Lower leg skin (tissue), 4 donors: ENCODE measurements at regions not wholly inside any gene's neighbourhood (a gene's known extent, or its start where the extent isn't known, plus 50 kb on each side); places are given as distances from the start of the nearest gene placed in this dataset.
A peak's percentile ranks its signal among the peaks of the same experiment; 100 is the strongest.

Source experiments
- DNase-seq, 2 donors: peaks; one replicate each; pipeline ENCODE4 v3.0.0-alpha.2; 2019; ENCODE audit warnings: low spot score in 2 of 2
- H3K4me3 ChIP-seq: fragments of 200-600 bp; sonication (generic); 2 replicates; pipeline ENCODE4 v1.5.1; 2017; ENCODE audit warnings: mild to moderate bottlenecking, low read depth; ENCODE audit not compliant: poor library complexity, severe bottlenecking
- CTCF ChIP-seq, 3 donors: fragments of 450-650 bp; IDR thresholded peaks; one replicate each; pipeline ENCODE4 v1.5.1; 2016; ENCODE audit warnings: antibody characterized with exemption in 3 of 3, mild to moderate bottlenecking in 3 of 3, moderate library complexity in 2 of 3
- POLR2A ChIP-seq, 2 donors: fragments of 450-650 bp; IDR thresholded peaks; one replicate each; pipeline ENCODE4 v1.6.1; 2016 to 2017; ENCODE audit warnings: antibody characterized with exemption in 2 of 2, mild to moderate bottlenecking in 1 of 2, moderate library complexity in 1 of 2
- WGBS, 2 donors: methylation state at CpG; one replicate each; pipeline ENCODE4 v1.1.5; 2018; 5-methylcytosine and 5-hydroxymethylcytosine counted together
- intact Hi-C: fragments of 100-400 bp; cut with DNase I; formaldehyde crosslinking; loops from one replicate; pipeline ENCODE4 v1.15.0; 2023; ENCODE audit warnings: low total_unique reads

- TF ChIP-seq POLR2A (IDR thresholded peaks at IDR 0.05) (no peak), CTCF (IDR thresholded peaks at IDR 0.05) (no peak)
- H3K4me3 ChIP-seq: no peak overlapping the region
- intact Hi-C loops: no loop called here
- no peak for DNase-seq
- WGBS, 2 donors: 69 to 73% methylated on average over 3 of the region's 3 CpGs
These were observed 91.1 kb downstream of the ENC1 start for GRCh38 chr5:74549384-74549783.

- DNase-seq: no peak
- TF ChIP-seq CTCF (IDR thresholded peaks at IDR 0.05) (no peak), POLR2A (IDR thresholded peaks at IDR 0.05) (no peak)
- no peak overlapping the region for H3K4me3 ChIP-seq
- WGBS, 2 donors: 89 to 95% methylated on average over 1 of the region's 1 CpG
- intact Hi-C loops: no loop called here
These were observed 93.7 kb downstream of the ENC1 start for GRCh38 chr5:74546796-74547195.

- intact Hi-C loops: no loop called here
- no peak overlapping the region for H3K4me3 ChIP-seq
- DNase-seq: no peak
- 88 to 94% methylated on average over 2 of the region's 2 CpGs for WGBS, 2 donors
- TF ChIP-seq POLR2A (IDR thresholded peaks at IDR 0.05) (no peak), CTCF (IDR thresholded peaks at IDR 0.05) (no peak)
These were observed 95.7 kb downstream of the ENC1 start for GRCh38 chr5:74544811-74545210.

- 14% methylated on average over 14 of the region's 14 CpGs for WGBS, 2 donors
- no peak for TF ChIP-seq POLR2A (IDR thresholded peaks at IDR 0.05)
- no peak for TF ChIP-seq CTCF (IDR thresholded peaks at IDR 0.05)
- DNase-seq: peak in 1 of 2 donors; percentile 51
- intact Hi-C loops: no loop called here
- H3K4me3 ChIP-seq: no peak overlapping the region
These were observed 97.1 kb downstream of the ENC1 start for GRCh38 chr5:74543162-74543995.

GRCh38 chr5:74542482-74542881, 98.0 kb downstream of the ENC1 start:
- intact Hi-C loops: no loop called here
- WGBS, 2 donors: 77 to 79% methylated on average over 3 of the region's 3 CpGs
- TF ChIP-seq POLR2A (IDR thresholded peaks at IDR 0.05): no peak
- no peak for TF ChIP-seq CTCF (IDR thresholded peaks at IDR 0.05)
- DNase-seq: no peak
- H3K4me3 ChIP-seq: no peak overlapping the region

- H3K4me3 ChIP-seq: no peak overlapping the region
- no peak for DNase-seq
- 33 to 44% methylated on average over 1 of the region's 1 CpG for WGBS, 2 donors
- no peak for TF ChIP-seq CTCF (IDR thresholded peaks at IDR 0.05)
- TF ChIP-seq POLR2A (IDR thresholded peaks at IDR 0.05): no peak
- intact Hi-C loops: no loop called here
These were observed 99.1 kb downstream of the ENC1 start for GRCh38 chr5:74541381-74541781.
